ENCODE measurements at regions not wholly inside any gene's neighbourhood (a gene's known extent, or its start where the extent isn't known, plus 50 kb on each side); places are given as distances from the start of the nearest gene placed in this dataset.
"Not testable (repeated sequence)": the region's sequence is repeated elsewhere in the genome, so short reads cannot be mapped to it uniquely, and the experiment has no call there.

DNA sequence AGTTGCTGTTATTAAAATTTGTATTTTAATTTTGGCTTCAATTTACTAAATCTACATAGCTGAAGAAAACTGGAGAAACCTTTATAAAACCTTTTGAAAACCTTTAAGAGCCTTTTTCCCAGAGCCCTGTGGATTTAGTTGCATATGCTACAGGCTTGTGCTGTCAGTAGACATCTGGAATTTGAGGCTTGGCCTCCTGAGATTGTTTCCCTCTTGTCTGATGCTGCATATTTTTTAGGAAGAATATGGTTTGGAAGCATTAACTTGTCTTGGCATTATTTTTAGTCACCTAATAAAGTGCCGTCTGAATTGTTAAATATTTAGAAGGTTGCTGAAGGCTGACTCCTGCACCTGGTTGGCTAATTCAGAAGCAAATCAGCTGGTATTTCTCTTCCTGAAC is 369.4 kb downstream of the UTRN start:
- no peak for DNase-seq (ENCODE audit: extremely low read depth in 1 of 11, low read depth in 9 of 11, low spot score in 4 of 11)

- DNase-seq (ENCODE audit: extremely low read depth in 1 of 11, low read depth in 9 of 11, low spot score in 4 of 11): no peak
These were observed 370.2 kb downstream of the UTRN start for GRCh38 chr6:144655376-144655775.

- DNase-seq (ENCODE audit: extremely low read depth in 1 of 11, low read depth in 9 of 11, low spot score in 4 of 11): no peak
These were observed 372.6 kb downstream of the UTRN start for GRCh38 chr6:144657691-144658090.

DNA sequence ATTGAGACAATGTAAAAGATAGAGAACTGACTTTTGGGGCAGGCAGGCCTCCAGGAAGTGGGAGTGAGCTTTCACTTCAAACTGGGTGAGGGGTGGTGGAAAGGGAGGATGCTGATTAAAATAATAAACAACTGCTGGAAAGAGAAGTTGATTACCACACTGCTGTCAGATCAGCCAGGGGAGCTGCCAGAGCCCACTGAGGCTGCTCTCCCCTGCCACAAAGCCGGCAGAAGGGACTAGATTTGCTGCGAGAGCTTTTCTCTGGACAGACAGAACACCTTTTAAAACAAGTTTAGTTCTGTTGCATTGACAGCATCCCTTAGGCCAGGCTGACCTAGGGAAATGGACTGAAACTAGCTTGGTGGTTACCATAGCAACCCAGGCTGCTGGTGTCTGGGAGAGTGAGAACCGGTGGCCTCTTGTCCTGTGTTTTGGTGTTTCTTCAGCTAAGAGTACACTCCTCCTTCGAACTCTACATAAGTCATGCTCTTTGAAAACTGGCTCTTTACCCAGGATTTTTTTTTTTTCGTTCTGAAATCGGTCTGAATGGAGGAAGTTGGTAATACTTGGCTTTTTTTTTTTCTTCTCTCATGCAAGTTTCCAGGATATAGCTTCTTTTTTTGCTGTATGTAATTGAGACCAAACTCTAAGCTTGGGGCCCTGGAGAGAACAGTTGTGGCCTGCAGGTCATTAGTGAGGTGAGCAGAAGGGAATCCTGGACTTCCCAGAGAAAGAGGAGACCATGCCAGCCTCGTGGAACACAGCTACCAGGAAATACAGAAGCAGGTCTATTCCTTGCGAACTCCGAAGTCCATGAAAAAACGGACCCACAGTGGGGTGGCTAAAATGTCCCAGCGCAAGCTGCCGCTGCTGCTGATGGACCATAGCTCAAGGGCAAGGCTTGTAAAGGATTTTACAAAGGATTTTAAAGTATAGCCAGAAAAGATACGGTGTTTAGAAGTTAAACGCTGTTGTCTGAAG is 374.4 kb downstream of the UTRN start:
- DNase-seq (ENCODE audit: extremely low read depth in 1 of 11, low read depth in 9 of 11, low spot score in 4 of 11): peak; percentile 33 to 72 (median 53)

- no peak for DNase-seq (ENCODE audit: extremely low read depth in 1 of 11, low read depth in 9 of 11, low spot score in 4 of 11)
These were observed 375.5 kb downstream of the UTRN start for GRCh38 chr6:144660561-144661115.

- peak in 2 of 11 donors; percentile 17 to 57 for DNase-seq (ENCODE audit: extremely low read depth in 1 of 11, low read depth in 9 of 11, low spot score in 4 of 11)
These were observed 376.1 kb downstream of the UTRN start for GRCh38 chr6:144661116-144661806.

GRCh38 chr6:144662812-144663365 is 377.8 kb downstream of the UTRN start:
- no peak for DNase-seq (ENCODE audit: extremely low read depth in 1 of 11, low read depth in 9 of 11, low spot score in 4 of 11)

DNA sequence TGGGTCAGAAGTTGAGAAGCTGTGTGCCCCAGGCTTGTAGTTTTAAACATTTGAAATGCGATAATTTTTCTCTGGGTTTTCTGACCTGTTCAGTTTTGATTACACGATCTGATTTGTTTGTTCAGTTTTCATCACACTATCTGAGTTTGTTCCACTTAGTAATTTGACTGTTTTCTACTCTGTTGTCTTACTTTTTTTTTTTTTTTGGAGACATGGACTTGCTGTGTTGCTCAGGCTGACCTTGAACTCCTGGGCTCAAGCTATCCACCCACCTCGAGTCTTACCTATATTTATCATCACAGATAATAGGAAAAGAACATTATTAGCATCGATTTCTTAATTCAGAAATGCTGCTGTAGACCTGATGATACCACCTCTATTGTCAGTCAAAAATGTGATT is 379.1 kb downstream of the UTRN start:
- DNase-seq (ENCODE audit: extremely low read depth in 1 of 11, low read depth in 9 of 11, low spot score in 4 of 11): no peak

- DNase-seq (ENCODE audit: extremely low read depth in 1 of 11, low read depth in 9 of 11, low spot score in 4 of 11): no peak
These were observed 379.8 kb downstream of the UTRN start for GRCh38 chr6:144664947-144665346.

GRCh38 chr6:144665932-144666450 is 380.9 kb downstream of the UTRN start:
- no peak for DNase-seq (ENCODE audit: extremely low read depth in 1 of 11, low read depth in 9 of 11, low spot score in 4 of 11)

DNA sequence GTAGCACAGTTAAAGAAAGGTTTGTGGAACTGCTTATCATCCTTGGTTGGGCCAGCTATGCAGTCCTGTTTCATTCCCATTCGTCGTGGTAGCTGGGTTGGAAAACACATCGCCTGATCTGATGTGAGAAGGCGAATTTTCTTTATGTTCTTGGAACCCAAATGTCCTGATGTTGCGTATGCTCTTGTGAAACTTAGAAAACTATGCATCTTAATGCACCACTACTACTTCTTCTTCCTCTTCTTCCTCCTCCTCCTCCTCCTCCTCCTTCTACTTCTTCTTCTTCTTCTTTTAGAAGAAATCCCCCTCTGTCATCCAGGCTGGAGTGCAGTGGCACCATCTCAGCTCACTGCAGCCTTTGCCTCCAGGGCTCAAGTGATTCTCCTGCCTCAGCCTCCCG is 381.6 kb downstream of the UTRN start:
- DNase-seq (ENCODE audit: extremely low read depth in 1 of 11, low read depth in 9 of 11, low spot score in 4 of 11): no peak

DNA sequence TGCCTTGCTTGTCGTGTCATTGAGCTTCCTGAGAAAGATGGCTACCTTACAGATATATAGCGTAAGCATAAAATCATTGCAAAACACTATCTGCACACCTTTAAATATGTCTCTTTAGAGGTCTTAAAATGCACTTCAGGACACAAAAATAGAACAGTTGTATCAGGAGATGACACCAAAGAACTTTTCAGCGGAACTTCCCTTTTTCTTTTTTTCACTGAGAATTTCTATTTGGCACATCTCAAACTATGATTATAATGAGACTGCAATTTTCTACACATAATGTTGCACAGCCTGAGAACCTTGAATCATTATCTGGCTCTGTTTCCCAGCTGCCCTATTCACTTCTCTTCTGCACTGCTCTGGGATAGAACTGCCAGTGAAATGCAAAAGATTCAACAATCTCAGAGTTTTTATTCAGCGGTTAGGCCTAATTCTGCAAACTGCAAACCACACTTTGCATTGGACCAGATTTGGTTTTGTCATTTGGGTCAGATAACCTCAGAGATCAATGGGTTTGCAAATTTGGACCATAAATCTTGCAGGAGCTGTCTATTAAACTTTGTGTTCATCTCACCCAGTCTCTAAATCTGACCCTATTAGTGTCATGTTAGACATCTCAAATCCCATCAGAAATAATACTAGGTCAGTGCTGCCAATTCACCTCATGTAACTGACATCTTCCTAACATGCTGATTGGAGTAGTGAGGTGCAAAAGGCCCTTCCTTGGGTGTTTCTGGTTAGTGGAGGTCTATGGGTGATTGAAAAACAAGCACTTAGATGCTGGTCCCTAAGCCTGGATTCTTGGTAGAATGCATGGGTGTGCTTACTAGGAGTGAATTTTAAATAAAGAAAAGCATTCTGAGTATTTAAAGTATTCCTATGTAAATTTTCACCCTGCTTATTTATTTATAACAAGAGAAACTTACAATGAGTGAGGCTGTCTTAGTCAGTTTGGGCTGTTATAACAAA is 382.7 kb downstream of the UTRN start:
- no peak for DNase-seq (ENCODE audit: extremely low read depth in 1 of 11, low read depth in 9 of 11, low spot score in 4 of 11)

- DNase-seq (ENCODE audit: extremely low read depth in 1 of 11, low read depth in 9 of 11, low spot score in 4 of 11): not testable (repeated sequence)
These were observed 385.1 kb downstream of the UTRN start for GRCh38 chr6:144670259-144670658.

DNA sequence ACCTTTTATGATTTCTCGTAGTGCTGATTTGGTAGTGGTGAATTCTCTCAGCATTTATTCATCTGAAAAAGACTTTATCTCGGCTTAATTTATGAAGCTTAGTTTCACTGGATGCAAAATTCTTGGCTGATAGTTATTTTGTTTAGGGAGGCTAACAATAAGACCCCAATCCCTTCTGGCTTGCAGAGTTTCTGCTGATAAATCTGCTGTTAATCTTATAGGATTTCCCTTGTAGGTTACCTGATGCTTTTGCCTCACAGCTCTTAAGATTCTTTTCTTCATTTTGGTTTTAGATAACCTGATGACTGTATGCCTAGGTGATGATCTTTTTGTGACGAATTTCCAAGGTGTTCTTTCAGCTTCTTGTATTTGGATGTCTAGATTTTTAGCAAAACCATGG is 388.7 kb downstream of the UTRN start:
- no peak for DNase-seq (ENCODE audit: extremely low read depth in 1 of 11, low read depth in 9 of 11, low spot score in 4 of 11)

- DNase-seq (ENCODE audit: extremely low read depth in 1 of 11, low read depth in 9 of 11, low spot score in 4 of 11): no peak
These were observed 390.2 kb downstream of the UTRN start for GRCh38 chr6:144675231-144675861.

DNA sequence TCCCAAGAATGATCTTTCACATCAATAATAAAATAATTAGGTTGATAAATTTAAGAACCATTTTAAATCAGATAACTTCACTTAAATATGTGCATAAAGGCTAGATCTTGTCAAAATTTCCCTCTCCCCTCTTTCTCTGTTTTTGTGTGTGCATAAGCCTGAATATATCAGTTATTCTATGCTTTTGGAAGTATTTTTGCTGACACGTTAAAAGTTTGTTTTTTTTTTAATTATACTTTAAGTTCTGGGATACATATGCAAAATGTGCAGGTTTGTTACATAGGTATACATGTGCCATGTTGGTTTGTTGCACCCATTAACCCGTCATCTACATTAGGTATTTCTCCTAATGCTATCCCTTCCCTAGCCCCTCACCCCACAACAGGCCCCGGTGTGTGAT is 391.2 kb downstream of the UTRN start:
- not testable (repeated sequence) for DNase-seq (ENCODE audit: extremely low read depth in 1 of 11, low read depth in 9 of 11, low spot score in 4 of 11)

DNA sequence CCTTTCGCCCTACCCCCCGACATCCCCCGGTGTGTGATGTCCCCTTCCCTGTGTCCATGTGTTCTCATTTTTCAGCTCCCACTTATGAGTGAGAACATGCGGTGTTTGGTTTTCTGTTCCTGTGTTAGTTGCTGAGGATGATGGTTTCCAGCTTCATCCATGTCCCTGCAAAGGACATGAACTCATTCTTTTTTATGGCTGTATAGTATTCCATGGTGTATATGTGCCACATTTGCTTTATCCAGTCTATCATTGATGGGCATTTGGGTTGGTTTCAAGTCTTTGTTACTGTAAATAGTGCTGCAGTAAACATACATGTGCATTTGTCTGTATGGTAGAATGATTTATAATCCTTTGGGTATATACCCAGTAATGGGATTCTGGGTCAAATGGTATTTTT is 392.1 kb downstream of the UTRN start:
- DNase-seq (ENCODE audit: extremely low read depth in 1 of 11, low read depth in 9 of 11, low spot score in 4 of 11): not testable (repeated sequence)

DNA sequence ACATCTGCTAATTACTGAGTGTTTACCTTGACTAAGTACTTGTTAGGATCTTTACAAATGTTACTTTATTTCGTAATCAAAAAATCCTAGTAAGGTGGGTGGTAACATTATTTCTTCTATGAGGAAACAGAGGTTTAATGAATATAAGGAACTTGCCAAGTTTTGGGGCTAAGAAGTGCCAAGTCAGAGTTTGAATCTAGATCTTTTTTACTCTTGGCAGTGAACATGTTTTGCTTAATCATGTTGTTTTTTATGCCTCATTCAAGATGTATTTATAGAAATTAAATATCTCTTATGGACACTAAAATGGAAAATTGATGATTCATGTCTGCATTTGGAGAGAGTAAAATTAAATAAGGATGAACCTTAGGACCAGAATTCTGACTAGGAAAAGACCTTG is 393.7 kb downstream of the UTRN start:
- DNase-seq (ENCODE audit: extremely low read depth in 1 of 11, low read depth in 9 of 11, low spot score in 4 of 11): no peak

All from renal cortex interstitium (tissue), 11 donors.